GM06990 (cell line): ENCODE measurements at regions not wholly inside any gene's neighbourhood (a gene's known extent, or its start where the extent isn't known, plus 50 kb on each side); places are given as distances from the start of the nearest gene placed in this dataset.

Source experiments
- DNase-seq: peaks from one replicate; pipeline ENCODE4 v3.0.0-alpha.2; 2011; ENCODE audit not compliant: insufficient read length; ENCODE audit errors: extremely low read depth
- H3K27me3 ChIP-seq: replicated peaks from 2 replicates; pipeline ENCODE4 v1.6.0; 2011; ENCODE audit warnings: low read length; ENCODE audit not compliant: control insufficient read depth, insufficient read depth
- H3K36me3 ChIP-seq: 2 replicates; pipeline ENCODE4 v1.5.1; 2011; ENCODE audit warnings: low read length; ENCODE audit not compliant: control insufficient read depth, insufficient read depth
- H3K4me3 ChIP-seq: replicated peaks from 2 replicates; pipeline ENCODE4 v1.5.1; 2011; ENCODE audit warnings: low read depth, mild to moderate bottlenecking, control low read depth, low read length
- TF ChIP-seq, protein P1 (sequence below): IDR thresholded peaks from 2 replicates; pipeline ENCODE4 v1.5.1; 2011; ENCODE audit warnings: low read length, control low read depth, mild to moderate bottlenecking, inconsistent platforms; ENCODE audit not compliant: insufficient read depth, poor library complexity, severe bottlenecking

DNA sequence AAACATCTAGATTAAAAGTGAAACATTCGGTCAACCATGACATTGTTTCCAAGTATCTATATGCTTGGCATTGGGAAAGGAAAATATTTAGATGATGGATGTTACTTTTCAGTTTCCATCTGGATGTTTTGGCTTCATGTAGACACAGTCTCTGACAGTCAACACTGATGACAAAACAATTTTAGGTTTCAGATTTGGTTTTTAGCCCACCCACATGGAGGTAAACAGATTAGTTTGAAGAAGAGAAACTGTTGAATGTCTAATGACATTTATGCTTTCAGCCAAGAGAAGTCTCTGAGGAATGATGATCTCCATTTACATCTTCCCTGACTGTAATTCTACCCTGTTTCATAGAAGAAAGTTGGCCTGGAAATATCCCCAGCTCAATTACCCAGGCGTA, 379.1 kb downstream of the SLITRK6 start:
- H3K36me3 ChIP-seq, result no peaks in the 10 kb centered on the region
- H3K4me3 ChIP-seq, result no peak overlapping the region
- no peak for DNase-seq
- no peaks in the 10 kb centered on the region for H3K27me3 ChIP-seq
- TF ChIP-seq, protein P1, sequence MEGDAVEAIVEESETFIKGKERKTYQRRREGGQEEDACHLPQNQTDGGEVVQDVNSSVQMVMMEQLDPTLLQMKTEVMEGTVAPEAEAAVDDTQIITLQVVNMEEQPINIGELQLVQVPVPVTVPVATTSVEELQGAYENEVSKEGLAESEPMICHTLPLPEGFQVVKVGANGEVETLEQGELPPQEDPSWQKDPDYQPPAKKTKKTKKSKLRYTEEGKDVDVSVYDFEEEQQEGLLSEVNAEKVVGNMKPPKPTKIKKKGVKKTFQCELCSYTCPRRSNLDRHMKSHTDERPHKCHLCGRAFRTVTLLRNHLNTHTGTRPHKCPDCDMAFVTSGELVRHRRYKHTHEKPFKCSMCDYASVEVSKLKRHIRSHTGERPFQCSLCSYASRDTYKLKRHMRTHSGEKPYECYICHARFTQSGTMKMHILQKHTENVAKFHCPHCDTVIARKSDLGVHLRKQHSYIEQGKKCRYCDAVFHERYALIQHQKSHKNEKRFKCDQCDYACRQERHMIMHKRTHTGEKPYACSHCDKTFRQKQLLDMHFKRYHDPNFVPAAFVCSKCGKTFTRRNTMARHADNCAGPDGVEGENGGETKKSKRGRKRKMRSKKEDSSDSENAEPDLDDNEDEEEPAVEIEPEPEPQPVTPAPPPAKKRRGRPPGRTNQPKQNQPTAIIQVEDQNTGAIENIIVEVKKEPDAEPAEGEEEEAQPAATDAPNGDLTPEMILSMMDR, result no peak

DNA sequence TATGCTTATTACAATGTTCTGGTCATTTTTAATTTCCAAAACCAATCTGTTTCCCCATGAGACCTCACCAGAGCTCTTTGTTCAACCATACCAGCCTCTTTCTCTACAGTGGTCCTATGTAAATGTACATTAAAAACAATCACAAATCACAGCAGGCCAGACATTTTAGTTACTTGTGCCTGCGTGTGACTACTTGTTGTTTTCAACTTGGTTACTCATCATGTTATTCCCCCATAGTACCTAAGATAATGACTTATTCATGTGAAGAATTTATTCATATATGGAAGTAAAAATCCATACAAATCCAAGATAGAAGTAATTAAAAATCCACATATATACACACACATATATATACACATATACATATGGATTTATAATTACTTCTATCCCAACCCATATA, 379.6 kb downstream of the SLITRK6 start:
- Histone ChIP-seq H3K27me3 (no peaks in the 10 kb centered on the region), H3K36me3 (no peaks in the 10 kb centered on the region), H3K4me3 (no peak overlapping the region)
- no peak for DNase-seq
- TF ChIP-seq, protein P1, result no peak

DNA sequence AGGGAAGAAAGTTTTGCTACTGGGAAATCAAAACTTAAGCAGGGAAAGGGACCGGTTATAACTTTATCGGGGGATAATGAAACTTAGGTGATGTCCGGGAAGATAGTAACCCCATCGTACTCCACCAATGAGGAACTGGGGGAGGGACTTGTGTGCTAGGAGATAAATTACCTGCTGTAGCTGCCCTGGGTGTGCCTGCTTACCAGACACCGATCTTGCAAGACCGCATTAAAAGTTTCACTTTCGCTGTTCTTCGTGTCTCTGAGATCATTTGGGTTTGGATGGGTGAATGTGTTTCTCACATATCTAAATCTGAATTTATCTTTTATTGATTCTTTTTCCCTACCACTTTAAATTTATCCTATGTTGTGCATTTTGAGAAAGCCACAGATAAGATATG, 381.4 kb downstream of the SLITRK6 start:
- H3K4me3 ChIP-seq, result no peak overlapping the region
- DNase-seq, result no peak
- H3K36me3 ChIP-seq, result no peaks in the 10 kb centered on the region
- TF ChIP-seq, protein P1, result no peak
- no peaks in the 10 kb centered on the region for H3K27me3 ChIP-seq

DNA sequence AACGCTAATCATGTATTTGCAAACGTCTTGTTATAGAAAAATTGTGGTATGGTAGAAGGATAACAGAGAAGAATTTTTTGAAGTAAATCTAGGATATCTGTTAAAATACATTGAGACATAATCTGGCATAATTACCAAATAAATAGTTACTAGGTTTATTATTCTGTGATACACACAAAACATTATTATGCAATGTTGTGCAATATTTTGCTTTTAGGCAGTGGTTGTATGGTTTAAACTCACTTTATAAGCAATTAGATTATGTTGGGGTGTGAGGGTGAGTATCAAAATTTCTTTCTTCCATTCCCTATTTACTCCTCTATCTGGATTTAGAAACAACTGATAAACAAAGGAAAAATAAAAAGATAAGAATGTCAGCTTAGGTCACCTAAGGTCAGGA, 385.6 kb downstream of the SLITRK6 start:
- TF ChIP-seq, protein P1, result no peak
- no peak for DNase-seq
- no peaks in the 10 kb centered on the region for H3K36me3 ChIP-seq
- H3K27me3 ChIP-seq, result no peaks in the 10 kb centered on the region
- no peak overlapping the region for H3K4me3 ChIP-seq

DNA sequence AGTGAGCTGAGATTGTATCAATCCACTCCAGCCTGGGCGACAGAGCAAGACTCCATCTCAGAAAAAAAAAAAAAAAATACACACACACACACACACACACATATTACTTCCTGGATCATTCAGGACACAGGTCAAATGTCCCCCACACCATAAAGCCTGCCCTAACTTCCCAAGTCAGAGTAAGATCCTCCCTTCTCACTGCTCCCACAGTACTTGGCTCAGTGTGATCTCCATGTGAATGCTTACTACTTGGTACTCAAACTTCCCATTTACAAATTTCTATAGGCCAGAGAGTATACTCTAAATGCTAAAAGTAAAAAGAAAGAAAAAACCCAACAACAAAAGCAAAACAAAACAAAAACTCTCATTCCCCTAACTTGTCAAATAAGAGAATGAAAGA, 386.8 kb downstream of the SLITRK6 start:
- no peak overlapping the region for H3K4me3 ChIP-seq
- TF ChIP-seq, protein P1, result no peak
- no peak for DNase-seq
- H3K27me3 ChIP-seq, result no peaks in the 10 kb centered on the region
- H3K36me3 ChIP-seq, result no peaks in the 10 kb centered on the region

DNA sequence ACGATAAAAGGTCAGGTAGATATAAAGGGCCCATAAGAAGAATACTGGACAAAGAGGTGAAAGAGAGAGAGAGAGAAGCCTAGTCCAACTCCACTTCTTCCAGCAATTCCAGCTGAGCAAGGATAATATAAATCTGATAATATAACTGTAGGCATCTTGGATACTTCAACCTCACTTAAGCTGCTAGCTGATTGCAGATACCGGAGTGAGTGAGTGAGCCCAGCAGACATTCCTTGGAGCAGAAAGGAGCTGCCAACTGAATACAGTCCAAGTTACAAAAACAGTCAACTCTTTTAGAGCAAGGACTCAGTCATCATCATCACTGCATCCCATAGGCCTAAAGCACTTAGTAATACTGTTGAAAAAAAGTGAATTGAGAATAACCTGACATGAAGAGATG, 387.6 kb downstream of the SLITRK6 start:
- Histone ChIP-seq H3K4me3 (no peak overlapping the region), H3K27me3 (no peaks in the 10 kb centered on the region), H3K36me3 (no peaks in the 10 kb centered on the region)
- DNase-seq, result no peak
- TF ChIP-seq, protein P1, result no peak
